Endothelial cell of umbilical vein (primary cell): ENCODE measurements at regions not wholly inside any gene's neighbourhood (a gene's known extent, or its start where the extent isn't known, plus 50 kb on each side); places are given as distances from the start of the nearest gene placed in this dataset.

Experiments used
- BruUV-seq: library from RNA; stranded (reverse); fragments of 400-500 nt; replicated peaks from 2 replicates; lab custom pipeline; 2021; lab: Mats Ljungman, UMichigan
- CTCF ChIA-PET: fragments of 300-600, 350-600 bp; sonication (Branson Sonifier 250); formaldehyde crosslinking; loops from one replicate; lab custom pipeline; 2021; ENCODE audit warnings: antibody characterized with exemption, inconsistent platforms; lab: Charles Lee
- POLR2A ChIA-PET: fragments of 300-600, 350-600 bp; sonication (Branson Sonifier 250); formaldehyde crosslinking; loops from one replicate; lab custom pipeline; 2021; ENCODE audit warnings: antibody characterized with exemption, inconsistent platforms; lab: Charles Lee
- DNase-seq: peaks from one replicate; pipeline ENCODE4 v3.0.0-alpha.2; 2011; ENCODE audit warnings: low read depth, low spot score
- FAIRE-seq: peaks from 2 replicates; lab custom pipeline; 2011; peaks lifted over from hg19 to GRCh38; lab: Jason Lieb, UNC
- H2AFZ ChIP-seq: 2 replicates; pipeline ENCODE4 v1.6.0; 2012; ENCODE audit warnings: low read depth, low read length, control low read depth, inconsistent platforms
- H3K27ac ChIP-seq: 2 replicates; pipeline ENCODE4 v1.5.1; 2011; ENCODE audit warnings: low read depth, mild to moderate bottlenecking, control low read depth, low read length, moderate library complexity; ENCODE audit not compliant: insufficient read depth
- H3K27me3 ChIP-seq, 2 experiments: 2 replicates each; pipeline versions ENCODE4 v1.6.0 to v1.6.1; 2011; ENCODE audit warnings: low read length in 2 of 2, mixed read lengths in 1 of 2; ENCODE audit not compliant: control insufficient read depth in 2 of 2, insufficient read depth in 2 of 2
- H3K36me3 ChIP-seq, 2 experiments: 2 replicates in 1 of 2; 3 replicates in 1 of 2; pipeline ENCODE4 v1.5.1; 2011; ENCODE audit warnings: low read length in 2 of 2, mild to moderate bottlenecking in 1 of 2, moderate library complexity in 1 of 2; ENCODE audit not compliant: control insufficient read depth in 2 of 2, insufficient read depth in 2 of 2; ENCODE audit errors: extremely low read depth in 1 of 2
- H3K4me1 ChIP-seq: 3 replicates; pipeline ENCODE4 v1.5.1; 2011; ENCODE audit warnings: mild to moderate bottlenecking, low read length; ENCODE audit not compliant: control insufficient read depth, insufficient read depth; ENCODE audit errors: extremely low read depth
- H3K4me2 ChIP-seq: 2 replicates; pipeline ENCODE4 v1.6.1; 2011; ENCODE audit warnings: low read length, control low read depth, mixed read lengths; ENCODE audit not compliant: insufficient read depth
- H3K4me3 ChIP-seq, 3 experiments: fragments of 200-600 bp in 1 of 3; sonication (generic), shearing (Covaris generic) in 1 of 3; replicated peaks in 1 of 3; 2 replicates each; pipeline ENCODE4 v1.5.1; 2011 to 2016; ENCODE audit warnings: control low read depth in 3 of 3, low read length in 3 of 3, mild to moderate bottlenecking in 2 of 3, inconsistent platforms in 1 of 3, low read depth in 1 of 3, moderate library complexity in 1 of 3; ENCODE audit not compliant: insufficient read depth in 1 of 3
- H3K79me2 ChIP-seq: 2 replicates; pipeline ENCODE4 v1.6.0; 2012; ENCODE audit warnings: low read length, inconsistent platforms; ENCODE audit not compliant: control insufficient read depth, insufficient read depth
- H3K9ac ChIP-seq: replicated peaks from 2 replicates; pipeline ENCODE3; 2011; ENCODE audit warnings: low read length, control low read depth; ENCODE audit not compliant: insufficient read depth; ENCODE audit errors: extremely low read depth
- H3K9me1 ChIP-seq: replicated peaks from 3 replicates; pipeline ENCODE4 v1.6.0; 2011; ENCODE audit warnings: mild to moderate bottlenecking, low read length; ENCODE audit not compliant: control insufficient read depth, insufficient read depth; ENCODE audit errors: extremely low read depth
- H3K9me3 ChIP-seq: replicated peaks from 2 replicates; pipeline ENCODE4 v1.5.1; 2012; ENCODE audit warnings: low read length, inconsistent platforms; ENCODE audit not compliant: control insufficient read depth, insufficient read depth
- H4K20me1 ChIP-seq: replicated peaks from 2 replicates; pipeline ENCODE3; 2011; ENCODE audit warnings: mild to moderate bottlenecking, low read length; ENCODE audit not compliant: control insufficient read depth, insufficient read depth; ENCODE audit errors: extremely low read depth
- EZH2 ChIP-seq: IDR thresholded peaks from 2 replicates; pipeline ENCODE4 v1.6.1; 2012; ENCODE audit warnings: borderline replicate concordance, low read depth, mild to moderate bottlenecking, moderate library complexity, low read length, inconsistent platforms; ENCODE audit not compliant: severe bottlenecking
- FOS ChIP-seq: IDR thresholded peaks from 2 replicates; pipeline ENCODE4 v1.6.1; 2011; ENCODE audit warnings: mild to moderate bottlenecking, low read length, moderate library complexity, borderline replicate concordance; ENCODE audit not compliant: insufficient read depth
- GATA2 ChIP-seq: IDR thresholded peaks from 2 replicates; pipeline ENCODE4 v1.7.0; 2011; ENCODE audit warnings: low read depth, mild to moderate bottlenecking, moderate library complexity, mixed read lengths, low read length; ENCODE audit not compliant: insufficient read length, insufficient read depth
- MAX ChIP-seq: IDR thresholded peaks from 2 replicates; pipeline ENCODE4 v1.6.1; 2011; ENCODE audit not compliant: insufficient read depth, insufficient read length
- MYC ChIP-seq: IDR thresholded peaks from one replicate; pipeline ENCODE4 v1.6.1; 2011; ENCODE audit warnings: mild to moderate bottlenecking, low read depth, low read length
- POLR2AphosphoS5 ChIP-seq: IDR thresholded peaks from 2 replicates; pipeline ENCODE4 v1.6.1; 2012; ENCODE audit warnings: low read depth, mild to moderate bottlenecking, control low read depth, low read length, moderate library complexity; ENCODE audit not compliant: insufficient read depth
- dilution Hi-C: fragments of 300-500 bp; cut with MboI; formaldehyde crosslinking; loops from one replicate; pipeline ENCODE4 v1.15.0; 2019; ENCODE audit warnings: low sequenced_read_pairs; ENCODE audit not compliant: extremely low pct_ligation_motif_present
- intact Hi-C: fragments of 100-400 bp; cut with micrococcal nuclease; formaldehyde crosslinking; loops from one replicate; pipeline ENCODE4 v1.10.0; 2022

GRCh38 chr2:133906926-133907325, 338.7 kb upstream of the NCKAP5 start:
- H3K36me3 ChIP-seq: no peaks in the 10 kb centered on the region

GRCh38 chr2:133908171-133908570, 339.9 kb upstream of the NCKAP5 start:
- DNase-seq: peak; percentile 65
- dilution Hi-C loops: no loop called here
- no peak for FAIRE-seq

More at GRCh38 chr2:133906926-133907325, 338.7 kb upstream of the NCKAP5 start:
- ChIA-PET POLR2A (no interaction called here), CTCF (interaction anchor here (1.0 kb wide), 1 partner anchor 544 kb away, joined by 4 read pairs; no protein-coding TSS in a partner anchor)
- intact Hi-C loops (no loop called here), dilution Hi-C loops (no loop called here)
- Histone ChIP-seq H3K9me1 (no peaks in the 10 kb centered on the region), H3K27ac (no peak overlapping the region), H3K79me2 (no peaks in the 10 kb centered on the region), H2AFZ (no peak overlapping the region), H4K20me1 (no peaks in the 10 kb centered on the region), H3K9ac (no peak overlapping the region), H3K4me2 (no peak overlapping the region), H3K9me3 (no peaks in the 10 kb centered on the region), H3K4me1 (no peaks in the 10 kb centered on the region), H3K4me3 (no peak overlapping the region), H3K27me3 (peaks cover 15 to 19% of the 10 kb centered on the region in 2 experiments)
- FAIRE-seq: no peak
- TF ChIP-seq MAX (no peak), FOS (no peak), MYC (no peak)
- no peak for DNase-seq
- BruUV-seq: no TSS peak

More at GRCh38 chr2:133908171-133908570, 339.9 kb upstream of the NCKAP5 start:
- H3K27ac ChIP-seq: no peak overlapping the region
- H3K9me1 ChIP-seq: no peaks in the 10 kb centered on the region
- no peak overlapping the region for H2AFZ ChIP-seq
- peaks cover 11 to 14% of the 10 kb centered on the region in 2 experiments for H3K27me3 ChIP-seq
- H3K9me3 ChIP-seq: no peaks in the 10 kb centered on the region
- intact Hi-C loops: no loop called here
- no peaks in the 10 kb centered on the region for H3K79me2 ChIP-seq
- no peak overlapping the region for H3K4me3 ChIP-seq
- POLR2A ChIA-PET: no interaction called here
- H3K4me1 ChIP-seq: no peaks in the 10 kb centered on the region
- no peaks in the 10 kb centered on the region for H4K20me1 ChIP-seq
- no peak overlapping the region for H3K4me2 ChIP-seq
- CTCF ChIA-PET: no interaction called here
- no peaks in the 10 kb centered on the region for H3K36me3 ChIP-seq
- no peak overlapping the region for H3K9ac ChIP-seq
- BruUV-seq: no TSS peak
- TF ChIP-seq GATA2: no peak
- no peak for TF ChIP-seq POLR2AphosphoS5
- no peak for TF ChIP-seq EZH2
- TF ChIP-seq MAX: no peak
